IMR-90 (cell line): ENCODE measurements at regions not wholly inside any gene's neighbourhood (a gene's known extent, or its start where the extent isn't known, plus 50 kb on each side); places are given as distances from the start of the nearest gene placed in this dataset.

ENCODE experiments used
- BHLHE40 ChIP-seq: fragments of 150-350 bp; IDR thresholded peaks from 2 replicates; pipeline ENCODE4 v1.6.1; 2016; ENCODE audit warnings: mild to moderate bottlenecking, low read depth, low read length
- CEBPB ChIP-seq: IDR thresholded peaks from 2 replicates; pipeline ENCODE4 v1.6.1; 2012; ENCODE audit warnings: low read depth, low read length, improper control_type of control experiment
- ELK1 ChIP-seq: fragments of 150-350 bp; IDR thresholded peaks from 2 replicates; pipeline ENCODE4 v1.6.1; 2016; ENCODE audit warnings: low read depth, mild to moderate bottlenecking, low read length, moderate library complexity, borderline replicate concordance
- FOS ChIP-seq: fragments of 150-350 bp; IDR thresholded peaks from 2 replicates; pipeline ENCODE4 v1.6.1; 2016; ENCODE audit warnings: low read depth, low read length
- MAZ ChIP-seq: IDR thresholded peaks from 2 replicates; pipeline ENCODE4 v1.6.1; 2012; ENCODE audit warnings: low read depth, mild to moderate bottlenecking, low read length, improper control_type of control experiment, moderate library complexity, borderline replicate concordance
- MXI1 ChIP-seq: IDR thresholded peaks from 2 replicates; pipeline ENCODE4 v1.6.1; 2012; ENCODE audit warnings: low read depth, mild to moderate bottlenecking, low read length, moderate library complexity, borderline replicate concordance
- POLR2A ChIP-seq: IDR thresholded peaks from 2 replicates; pipeline ENCODE4 v1.6.1; 2012; ENCODE audit warnings: mild to moderate bottlenecking, low read depth, low read length
- RAD21 ChIP-seq: IDR thresholded peaks from 2 replicates; pipeline ENCODE4 v1.6.1; 2012; ENCODE audit warnings: low read length, improper control_type of control experiment
- RFX5 ChIP-seq: IDR thresholded peaks from 2 replicates; pipeline ENCODE4 v1.8.0; 2012; ENCODE audit warnings: low read depth, mild to moderate bottlenecking, low read length, moderate library complexity
- TF ChIP-seq, protein P1 (sequence below): fragments of 150-350 bp; IDR thresholded peaks from 2 replicates; pipeline ENCODE4 v1.6.1; 2017; ENCODE audit warnings: mild to moderate bottlenecking, antibody characterized with exemption, low read length, low read depth
- TF ChIP-seq, protein P2 (sequence below): conservative IDR thresholded peaks from 2 replicates; pipeline ENCODE4 v1.5.1; 2012; ENCODE audit warnings: mild to moderate bottlenecking, low read depth, low read length, improper control_type of control experiment

- TF ChIP-seq, protein P1, sequence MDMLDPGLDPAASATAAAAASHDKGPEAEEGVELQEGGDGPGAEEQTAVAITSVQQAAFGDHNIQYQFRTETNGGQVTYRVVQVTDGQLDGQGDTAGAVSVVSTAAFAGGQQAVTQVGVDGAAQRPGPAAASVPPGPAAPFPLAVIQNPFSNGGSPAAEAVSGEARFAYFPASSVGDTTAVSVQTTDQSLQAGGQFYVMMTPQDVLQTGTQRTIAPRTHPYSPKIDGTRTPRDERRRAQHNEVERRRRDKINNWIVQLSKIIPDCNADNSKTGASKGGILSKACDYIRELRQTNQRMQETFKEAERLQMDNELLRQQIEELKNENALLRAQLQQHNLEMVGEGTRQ: no peak
- TF ChIP-seq, protein P2, sequence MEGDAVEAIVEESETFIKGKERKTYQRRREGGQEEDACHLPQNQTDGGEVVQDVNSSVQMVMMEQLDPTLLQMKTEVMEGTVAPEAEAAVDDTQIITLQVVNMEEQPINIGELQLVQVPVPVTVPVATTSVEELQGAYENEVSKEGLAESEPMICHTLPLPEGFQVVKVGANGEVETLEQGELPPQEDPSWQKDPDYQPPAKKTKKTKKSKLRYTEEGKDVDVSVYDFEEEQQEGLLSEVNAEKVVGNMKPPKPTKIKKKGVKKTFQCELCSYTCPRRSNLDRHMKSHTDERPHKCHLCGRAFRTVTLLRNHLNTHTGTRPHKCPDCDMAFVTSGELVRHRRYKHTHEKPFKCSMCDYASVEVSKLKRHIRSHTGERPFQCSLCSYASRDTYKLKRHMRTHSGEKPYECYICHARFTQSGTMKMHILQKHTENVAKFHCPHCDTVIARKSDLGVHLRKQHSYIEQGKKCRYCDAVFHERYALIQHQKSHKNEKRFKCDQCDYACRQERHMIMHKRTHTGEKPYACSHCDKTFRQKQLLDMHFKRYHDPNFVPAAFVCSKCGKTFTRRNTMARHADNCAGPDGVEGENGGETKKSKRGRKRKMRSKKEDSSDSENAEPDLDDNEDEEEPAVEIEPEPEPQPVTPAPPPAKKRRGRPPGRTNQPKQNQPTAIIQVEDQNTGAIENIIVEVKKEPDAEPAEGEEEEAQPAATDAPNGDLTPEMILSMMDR: no peak
- no peak for TF ChIP-seq CEBPB
- TF ChIP-seq POLR2A: no peak
- TF ChIP-seq MAZ: no peak
- no peak for TF ChIP-seq RAD21
- TF ChIP-seq FOS: no peak
- TF ChIP-seq ELK1: no peak
- TF ChIP-seq RFX5: no peak
- TF ChIP-seq MXI1: no peak
- TF ChIP-seq BHLHE40: no peak
Measured at GRCh38 chrX:20319054-20319453, 52.3 kb upstream of the RPS6KA3 start.
